H1 (cell line): ENCODE measurements at regions not wholly inside any gene's neighbourhood (a gene's known extent, or its start where the extent isn't known, plus 50 kb on each side); places are given as distances from the start of the nearest gene placed in this dataset.

Source experiments
- CTCF ChIA-PET: fragments of 300-600 bp; sonication (Branson Sonifier 250); formaldehyde crosslinking; loops from one replicate; lab custom pipeline; 2021; ENCODE audit not compliant: partially characterized antibody; lab: Charles Lee
- POLR2A ChIA-PET: fragments of 300-600 bp; sonication (Branson Sonifier 250); formaldehyde crosslinking; loops from one replicate; lab custom pipeline; 2021; ENCODE audit warnings: inconsistent platforms; ENCODE audit not compliant: partially characterized antibody; lab: Charles Lee
- DNase-seq, 2 experiments: peaks; one replicate each; pipeline versions ENCODE4 v3.0.0 to v3.0.0-alpha.2; 2010 to 2022; ENCODE audit warnings: low spot score in 2 of 2, low read depth in 1 of 2, mixed read lengths in 1 of 2
- FAIRE-seq: peaks from 2 replicates; lab custom pipeline; 2011; peaks lifted over from hg19 to GRCh38; lab: Jason Lieb, UNC
- H2AFZ ChIP-seq: 2 replicates; pipeline ENCODE4 v1.8.1; 2012; ENCODE audit warnings: low read length, inconsistent platforms
- H2AK5ac ChIP-seq: 2 replicates; pipeline ENCODE4 v1.6.1; 2013; ENCODE audit warnings: low read depth, low read length
- H2BK120ac ChIP-seq: replicated peaks from 2 replicates; pipeline ENCODE3; 2013; ENCODE audit warnings: low read depth, low read length, inconsistent platforms
- H2BK12ac ChIP-seq: 2 replicates; pipeline ENCODE4 v1.6.1; 2013; ENCODE audit warnings: low read depth, low read length
- H2BK15ac ChIP-seq: 2 replicates; pipeline ENCODE4 v1.6.1; 2013; ENCODE audit warnings: low read length
- H2BK20ac ChIP-seq: 2 replicates; pipeline ENCODE4 v1.6.1; 2013; ENCODE audit warnings: low read length
- H2BK5ac ChIP-seq: 2 replicates; pipeline ENCODE4 v1.6.1; 2013; ENCODE audit warnings: low read depth, low read length
- H3K14ac ChIP-seq: 2 replicates; pipeline ENCODE4 v1.6.1; 2013; ENCODE audit warnings: inconsistent platforms; ENCODE audit not compliant: insufficient read length
- H3K18ac ChIP-seq: 2 replicates; pipeline ENCODE4 v1.6.1; 2013; ENCODE audit warnings: low read length; ENCODE audit errors: extremely low read depth
- H3K23ac ChIP-seq: 2 replicates; pipeline ENCODE4 v1.6.1; 2013; ENCODE audit warnings: inconsistent platforms; ENCODE audit not compliant: insufficient read length
- H3K23me2 ChIP-seq: 2 replicates; pipeline ENCODE4 v1.6.1; 2013; ENCODE audit warnings: low read depth, low read length
- H3K27ac ChIP-seq: 2 replicates; pipeline ENCODE4 v1.6.1; 2011; ENCODE audit warnings: low read depth, low read length, inconsistent platforms
- H3K27me3 ChIP-seq, 4 experiments: replicated peaks in 1 of 4; 1 replicate in 1 of 4; 2 replicates in 3 of 4; pipeline versions ENCODE4 v1.6.1 to v1.8.1; 2011 to 2013; ENCODE audit warnings: low read length in 3 of 4, mild to moderate bottlenecking in 3 of 4, inconsistent platforms in 2 of 4, mixed read lengths in 2 of 4, moderate library complexity in 1 of 4; ENCODE audit not compliant: control insufficient read depth in 3 of 4, insufficient read depth in 3 of 4; ENCODE audit errors: extremely low read depth in 1 of 4
- H3K36me3 ChIP-seq, 4 experiments: 2 replicates each; pipeline versions ENCODE4 v1.6.1 to v1.8.1; 2011 to 2013; ENCODE audit warnings: mild to moderate bottlenecking in 4 of 4, low read length in 3 of 4, moderate library complexity in 2 of 4, control low read depth in 1 of 4, inconsistent platforms in 1 of 4; ENCODE audit not compliant: insufficient read depth in 4 of 4, control insufficient read depth in 2 of 4
- H3K4ac ChIP-seq: replicated peaks from 2 replicates; pipeline ENCODE3; 2013; ENCODE audit warnings: low read length, low read depth, mixed read lengths, inconsistent platforms; ENCODE audit not compliant: insufficient read length
- H3K4me1 ChIP-seq, 4 experiments: replicated peaks in 1 of 4; 1 replicate in 1 of 4; 2 replicates in 3 of 4; pipeline versions ENCODE4 v1.6.1 to v1.8.1; 2011 to 2013; ENCODE audit warnings: low read length in 3 of 4, inconsistent platforms in 2 of 4, mixed read lengths in 1 of 4; ENCODE audit not compliant: insufficient read depth in 4 of 4, control insufficient read depth in 3 of 4
- H3K4me2 ChIP-seq, 2 experiments: 2 replicates each; pipeline versions ENCODE4 v1.6.1 to v1.8.1; 2011 to 2013; ENCODE audit warnings: low read depth in 2 of 2, low read length in 2 of 2, control low read depth in 1 of 2, inconsistent platforms in 1 of 2, mild to moderate bottlenecking in 1 of 2; ENCODE audit not compliant: insufficient read depth in 1 of 2
- H3K4me3 ChIP-seq, 4 experiments: fragments of 200-600, 300-600 bp in 1 of 4; sonication (generic), shearing (Covaris generic), sonication (Bioruptor Twin) in 1 of 4; 2 replicates each; pipeline versions ENCODE4 v1.5.1 to v1.8.1; 2011 to 2016; ENCODE audit warnings: low read length in 4 of 4, low read depth in 3 of 4, control low read depth in 2 of 4, inconsistent platforms in 2 of 4, mild to moderate bottlenecking in 2 of 4, mixed read lengths in 1 of 4, moderate library complexity in 1 of 4; ENCODE audit not compliant: insufficient read depth in 2 of 4; ENCODE audit errors: extremely low read depth in 1 of 4
- H3K56ac ChIP-seq: replicated peaks from 2 replicates; pipeline ENCODE3; 2013; ENCODE audit warnings: low read depth, mild to moderate bottlenecking, mixed read lengths, low read length, inconsistent platforms; ENCODE audit not compliant: insufficient read length
- H3K79me1 ChIP-seq: 2 replicates; pipeline ENCODE4 v1.6.1; 2013; ENCODE audit warnings: low read depth, low read length, control low read depth
- H3K79me2 ChIP-seq, 2 experiments: 2 replicates each; pipeline versions ENCODE4 v1.6.1 to v1.8.1; 2012 to 2013; ENCODE audit warnings: low read length in 2 of 2, mild to moderate bottlenecking in 2 of 2, inconsistent platforms in 1 of 2; ENCODE audit not compliant: insufficient read depth in 2 of 2, control insufficient read depth in 1 of 2
- H3K9ac ChIP-seq, 4 experiments: replicated peaks in 1 of 4; 1 replicate in 1 of 4; 2 replicates in 3 of 4; pipeline versions ENCODE4 v1.6.1 to v1.8.1; 2011 to 2013; ENCODE audit warnings: low read depth in 3 of 4, low read length in 3 of 4, control low read depth in 2 of 4, mild to moderate bottlenecking in 2 of 4, moderate library complexity in 2 of 4, inconsistent platforms in 1 of 4; ENCODE audit errors: extremely low read depth in 1 of 4
- H3K9me3 ChIP-seq, 2 experiments: 2 replicates each; pipeline versions ENCODE4 v1.6.1 to v1.8.1; 2012 to 2013; ENCODE audit warnings: mild to moderate bottlenecking in 2 of 2, moderate library complexity in 2 of 2, control low read depth in 1 of 2, inconsistent platforms in 1 of 2, low read depth in 1 of 2, low read length in 1 of 2, mixed read lengths in 1 of 2; ENCODE audit not compliant: insufficient read depth in 2 of 2
- H4K20me1 ChIP-seq, 2 experiments: replicated peaks in 1 of 2; 2 replicates each; pipeline versions ENCODE3 to v1.8.1; 2011 to 2013; ENCODE audit warnings: inconsistent platforms in 2 of 2, low read length in 2 of 2, mild to moderate bottlenecking in 1 of 2; ENCODE audit not compliant: insufficient read depth in 2 of 2, control insufficient read depth in 1 of 2
- H4K5ac ChIP-seq: 2 replicates; pipeline ENCODE4 v1.6.1; 2013; ENCODE audit warnings: low read length, low read depth, mixed read lengths, inconsistent platforms; ENCODE audit not compliant: insufficient read length
- H4K8ac ChIP-seq: 2 replicates; pipeline ENCODE4 v1.8.0; 2013; ENCODE audit warnings: mild to moderate bottlenecking, moderate library complexity, low read length, inconsistent platforms; ENCODE audit not compliant: insufficient read depth; ENCODE audit errors: extremely low read depth
- H4K91ac ChIP-seq: replicated peaks from 2 replicates; pipeline ENCODE3; 2013; ENCODE audit warnings: low read length, mixed read lengths, inconsistent platforms; ENCODE audit not compliant: insufficient read length
- EZH2 ChIP-seq: fragments of 200-600 bp; sonication (generic); IDR thresholded peaks from 2 replicates; pipeline ENCODE4 v1.7.1; 2012; ENCODE audit warnings: low read depth, mild to moderate bottlenecking, moderate library complexity, low read length, inconsistent platforms; ENCODE audit not compliant: severe bottlenecking
- RAD21 ChIP-seq, 2 experiments: IDR thresholded peaks in 1 of 2; conservative IDR thresholded peaks in 1 of 2; 2 replicates each; pipeline ENCODE4 v1.6.1; 2011; ENCODE audit warnings: low read depth in 2 of 2, low read length in 2 of 2, improper control_type of control experiment in 1 of 2, inconsistent platforms in 1 of 2, mild to moderate bottlenecking in 1 of 2, moderate library complexity in 1 of 2
- RFX5 ChIP-seq: IDR thresholded peaks from 2 replicates; pipeline ENCODE4 v1.6.1; 2011; ENCODE audit warnings: low read depth, low read length, improper control_type of control experiment, borderline replicate concordance
- WGBS, 2 experiments: shearing (Covaris generic) in 1 of 2; methylation state at CpG; one replicate each; pipeline versions ENCODE4 v1.1.6 to v1.1.7; 2013 to 2015; ENCODE audit warnings: low lambda C conversion rate in 2 of 2, mixed read lengths in 2 of 2, inconsistent platforms in 1 of 2, low coverage in 1 of 2, missing lambda C conversion rate in 1 of 2; ENCODE audit not compliant: insufficient replicate concordance in 2 of 2, insufficient coverage in 1 of 2, insufficient read length in 1 of 2; ENCODE audit errors: extremely low coverage in 1 of 2, missing lambda C conversion rate in 1 of 2; 5-methylcytosine and 5-hydroxymethylcytosine counted together

GRCh38 chr12:41983394-41983793 lies 161.3 kb downstream of the GXYLT1 start:
- H3K4me3 ChIP-seq = no peak overlapping the region
- H3K9ac ChIP-seq = no peak overlapping the region
- no peak for TF ChIP-seq RFX5
- no peak for TF ChIP-seq RAD21 (IDR thresholded peaks at IDR 0.05 in 1 of 2, conservative IDR thresholded peaks at IDR 0.05 in 1 of 2; ENCODE audit: low read depth in 2 of 2, low read length in 2 of 2)
- no peak for TF ChIP-seq EZH2
- no peak overlapping the region for H4K91ac ChIP-seq
- CTCF ChIA-PET = interaction anchor here (0.7 to 2.1 kb wide), 2 partner anchors 129 to 187 kb away, joined by 3 to 5 read pairs; no protein-coding TSS in a partner anchor
- WGBS, 2 experiments = 38% methylated on average over 1 of the region's 1 CpG; no CpG with 5 or more reads in 1 of the 2 experiments
- H3K4ac ChIP-seq = no peak overlapping the region
- no peak overlapping the region for H2BK20ac ChIP-seq
- no peak overlapping the region for H3K27ac ChIP-seq
- no peaks in the 10 kb centered on the region for H3K4me1 ChIP-seq
- H2AFZ ChIP-seq = no peak overlapping the region
- H3K36me3 ChIP-seq = peaks cover 0 to 3% (median 0%) of the 10 kb centered on the region in 4 experiments; a peak in 1 of 8 replicates
- no peak overlapping the region for H4K8ac ChIP-seq
- H2AK5ac ChIP-seq = no peak overlapping the region
- no peak overlapping the region for H3K4me2 ChIP-seq
- no peaks in the 10 kb centered on the region for H3K23me2 ChIP-seq
- H3K79me2 ChIP-seq = no peaks in the 10 kb centered on the region
- H3K18ac ChIP-seq = no peak overlapping the region
- H3K23ac ChIP-seq = no peak overlapping the region
- FAIRE-seq (no peak), DNase-seq (no peak)
- H3K9me3 ChIP-seq = peaks cover 4 to 13% of the 10 kb centered on the region in 2 experiments; a peak in 3 of 4 replicates
- H2BK120ac ChIP-seq = no peak overlapping the region
- no peak overlapping the region for H3K56ac ChIP-seq
- no peak overlapping the region for H2BK5ac ChIP-seq
- H2BK15ac ChIP-seq = no peak overlapping the region
- no peaks in the 10 kb centered on the region for H4K20me1 ChIP-seq
- no peak overlapping the region for H4K5ac ChIP-seq
- H2BK12ac ChIP-seq = no peak overlapping the region
- no peak overlapping the region for H3K14ac ChIP-seq
- POLR2A ChIA-PET = interaction anchor here (0.6 to 0.9 kb wide), 2 partner anchors 10 to 25 kb away, joined by 3 read pairs; no protein-coding TSS in a partner anchor
- no peaks in the 10 kb centered on the region for H3K79me1 ChIP-seq
- H3K27me3 ChIP-seq = no peaks in the 10 kb centered on the region
